HG03460 (cell line): ENCODE measurements at regions not wholly inside any gene's neighbourhood (a gene's known extent, or its start where the extent isn't known, plus 50 kb on each side); places are given as distances from the start of the nearest gene placed in this dataset.

ENCODE experiments used
- ATAC-seq: cut with Tn5 transposase; IDR thresholded peaks from one replicate; pipeline ENCODE4 v1.9.1; 2021; ENCODE audit not compliant: unreplicated experiment

- ATAC-seq: no peak
Measured at GRCh38 chr1:188241629-188242028, 1412.9 kb downstream of the PLA2G4A start.

DNA sequence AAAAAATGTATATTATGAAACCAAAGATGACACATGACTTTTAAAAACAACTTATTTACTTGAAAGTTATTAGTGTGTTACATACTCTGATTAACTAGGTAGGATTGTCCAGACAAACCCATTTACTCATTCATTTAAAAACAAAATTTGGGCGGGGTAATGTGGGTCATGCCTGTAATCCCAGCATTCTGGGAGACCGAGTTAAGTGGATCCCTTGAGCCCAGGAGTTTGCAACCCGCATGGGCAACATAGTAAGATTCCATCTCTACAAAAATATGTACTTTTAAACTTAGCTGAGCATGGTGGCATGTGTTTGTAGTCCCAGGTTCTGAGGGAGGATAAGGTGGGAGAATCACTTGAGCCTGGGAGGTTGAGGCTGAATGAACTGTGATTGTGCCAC, 1414.7 kb downstream of the PLA2G4A start:
- no peak for ATAC-seq

DNA sequence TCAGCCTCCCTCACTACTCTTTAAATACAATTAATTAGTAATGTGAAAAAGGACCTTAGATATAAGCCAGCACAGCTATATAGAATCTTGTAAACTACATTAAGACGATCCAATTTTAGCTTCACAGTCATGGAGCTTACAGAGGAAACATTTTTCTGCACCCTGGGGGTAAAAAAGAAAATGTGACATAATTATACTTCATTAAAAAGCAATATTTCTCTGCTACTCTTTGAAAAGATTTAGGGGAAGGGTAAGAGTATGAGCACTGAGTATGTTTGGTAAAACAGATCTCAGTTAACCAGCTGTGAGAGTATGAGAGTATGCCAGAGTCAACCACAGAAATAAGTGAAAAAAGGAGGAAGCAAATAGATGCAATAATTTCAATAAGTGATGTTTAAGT, 1415.9 kb downstream of the PLA2G4A start:
- ATAC-seq: no peak

DNA sequence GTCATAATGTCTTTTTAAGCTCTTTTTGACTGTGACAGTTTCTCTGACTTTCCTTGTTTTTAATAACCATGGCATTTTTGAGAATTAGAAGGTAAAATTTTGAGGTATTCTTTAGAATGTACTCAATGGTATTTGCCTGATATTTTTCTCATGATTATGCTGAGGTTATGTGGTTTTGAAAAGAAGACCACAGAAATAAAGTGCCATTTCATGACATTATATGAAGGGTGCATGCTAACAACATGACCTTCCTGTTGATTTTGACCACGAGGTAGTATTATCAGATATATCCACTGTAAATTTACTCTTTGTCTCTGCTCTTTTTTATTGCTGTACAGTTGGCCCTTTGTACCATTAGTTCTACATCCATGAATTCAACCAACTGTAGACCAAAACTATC, 1418.5 kb downstream of the PLA2G4A start:
- ATAC-seq: no peak

GRCh38 chr1:188249811-188250210, 1421.1 kb downstream of the PLA2G4A start:
- no peak for ATAC-seq

GRCh38 chr1:188251036-188251435, 1422.3 kb downstream of the PLA2G4A start:
- ATAC-seq: no peak

DNA sequence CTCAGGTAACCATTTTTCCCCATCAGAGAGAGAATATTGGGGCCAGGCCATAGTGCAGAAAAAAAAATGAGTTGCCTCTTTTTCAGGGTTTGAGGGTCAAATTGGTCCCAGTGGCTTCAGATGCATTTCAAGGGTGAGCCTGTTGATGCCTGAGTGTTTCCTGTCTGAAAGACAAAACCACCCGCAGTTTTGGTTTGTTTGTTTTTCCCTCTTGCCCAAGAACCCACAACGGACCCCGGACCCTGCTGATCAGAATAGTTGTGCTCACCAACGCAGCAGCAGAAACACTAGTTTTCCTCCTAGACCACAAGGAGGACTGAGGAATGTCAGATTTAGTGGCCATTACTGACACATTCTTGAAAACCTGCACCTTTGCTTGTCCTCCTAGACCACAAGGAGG, 1433.1 kb downstream of the PLA2G4A start:
- no peak for ATAC-seq

GRCh38 chr1:188269956-188270355, 1441.2 kb downstream of the PLA2G4A start:
- ATAC-seq: no peak

- no peak for ATAC-seq
Measured at GRCh38 chr1:188270497-188270896, 1441.7 kb downstream of the PLA2G4A start.

- no peak for ATAC-seq
Measured at GRCh38 chr1:188277771-188278170, 1449.0 kb downstream of the PLA2G4A start.

- no peak for ATAC-seq
Measured at GRCh38 chr1:188281921-188282320, 1453.2 kb downstream of the PLA2G4A start.

DNA sequence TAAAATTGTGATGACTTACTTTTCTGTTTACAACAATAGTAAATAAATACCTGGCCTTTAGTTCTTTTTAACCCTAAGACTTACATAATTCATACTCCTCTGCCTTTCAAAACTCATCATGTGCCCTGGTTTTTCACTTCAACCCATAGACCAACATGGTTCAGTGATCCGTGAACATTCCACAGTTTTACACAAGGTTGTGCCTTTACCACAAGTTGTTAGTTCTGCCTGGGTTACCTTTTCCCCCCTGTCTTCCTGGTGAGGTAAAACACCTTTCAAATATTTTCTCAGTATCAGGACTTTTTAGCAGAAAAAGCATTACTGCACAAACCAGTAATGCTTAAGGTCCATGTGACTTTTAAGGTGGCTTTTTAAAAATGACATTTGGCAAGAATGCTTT, 1466.4 kb downstream of the PLA2G4A start:
- ATAC-seq: no peak

GRCh38 chr1:188302746-188303145, 1474.0 kb downstream of the PLA2G4A start:
- no peak for ATAC-seq

- no peak for ATAC-seq
Measured at GRCh38 chr1:188314557-188315137, 1485.9 kb downstream of the PLA2G4A start.

DNA sequence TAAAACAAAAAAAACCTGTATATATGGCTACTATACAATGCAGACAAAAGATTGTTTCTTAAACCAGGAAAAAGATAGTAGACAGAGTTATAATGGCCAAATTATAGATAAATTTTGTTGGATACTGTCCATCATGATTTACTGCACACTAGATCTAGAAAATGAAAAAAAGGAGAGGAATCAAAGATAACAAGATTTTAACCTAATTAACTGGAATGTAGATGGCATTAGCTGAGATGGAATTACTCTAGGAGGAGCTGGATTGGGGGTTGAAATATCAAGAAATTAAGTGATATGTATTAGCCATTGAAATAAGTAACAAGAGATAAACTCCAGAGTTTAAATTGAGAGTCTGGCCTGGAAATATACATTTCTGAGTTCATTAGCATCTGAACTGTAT, 1489.1 kb downstream of the PLA2G4A start:
- ATAC-seq: no peak

- ATAC-seq: no peak
Measured at GRCh38 chr1:188325211-188325610, 1496.5 kb downstream of the PLA2G4A start.

DNA sequence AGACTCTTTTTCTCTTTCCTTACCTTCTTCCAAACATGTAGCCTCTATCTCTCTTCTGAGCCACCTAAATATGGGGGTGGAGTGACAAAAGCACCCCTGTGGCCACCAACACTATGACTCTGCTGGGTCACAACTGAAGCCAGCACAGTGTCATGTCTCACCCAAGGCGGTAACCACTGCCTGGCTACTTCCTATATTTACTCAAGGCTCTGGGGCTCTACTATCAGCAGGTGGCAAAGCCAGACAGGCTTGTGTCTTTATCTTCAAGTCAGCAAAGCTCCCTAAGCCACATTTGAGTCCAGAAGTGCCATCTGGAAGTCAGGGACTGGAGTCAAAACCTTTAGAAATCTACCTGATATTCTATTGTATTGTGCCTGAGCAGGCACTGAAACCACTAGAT, 1515.2 kb downstream of the PLA2G4A start:
- no peak for ATAC-seq

GRCh38 chr1:188350104-188350503, 1521.4 kb downstream of the PLA2G4A start:
- no peak for ATAC-seq

- no peak for ATAC-seq
Measured at GRCh38 chr1:188355082-188355481, 1526.3 kb downstream of the PLA2G4A start.

DNA sequence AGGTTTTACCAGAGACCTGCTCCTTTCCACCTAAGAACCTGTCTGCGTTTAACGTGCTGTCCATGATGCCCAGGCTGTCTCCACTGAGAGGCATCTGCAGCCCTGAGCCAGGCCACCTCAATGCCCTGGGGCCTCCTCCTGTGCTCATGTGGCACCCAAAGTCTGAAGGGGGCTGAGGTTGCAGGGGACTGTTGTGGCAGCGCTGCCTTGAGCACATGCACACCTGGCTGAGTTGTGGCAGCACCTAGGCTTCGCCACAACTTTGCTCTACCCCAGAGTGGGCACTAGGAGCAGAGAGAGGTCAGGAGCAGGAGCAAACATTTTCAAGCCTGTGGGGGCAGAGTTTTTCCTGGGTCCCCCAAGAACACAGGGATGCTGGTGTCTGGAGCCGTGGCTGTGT, 1527.1 kb downstream of the PLA2G4A start:
- no peak for ATAC-seq

DNA sequence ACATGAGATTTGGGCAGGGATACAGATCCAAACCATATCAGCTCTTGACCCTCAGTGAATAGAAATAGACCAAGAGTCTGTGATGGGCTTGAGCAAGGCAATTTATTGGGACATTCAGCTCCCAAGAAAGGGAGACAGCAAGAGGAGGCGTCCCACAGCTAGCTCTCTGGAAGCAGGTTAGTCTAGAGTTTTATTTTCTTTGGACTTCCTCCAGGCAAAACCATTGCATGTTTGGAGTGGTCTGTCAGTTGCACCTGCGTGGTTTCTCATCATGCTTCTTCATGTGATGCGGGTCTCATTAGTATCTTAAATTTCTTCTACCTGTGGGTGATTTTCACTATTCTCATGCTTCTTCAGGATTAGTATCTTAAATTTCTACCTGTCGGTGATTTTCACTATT, 1530.6 kb downstream of the PLA2G4A start:
- no peak for ATAC-seq

GRCh38 chr1:188363943-188364342, 1535.2 kb downstream of the PLA2G4A start:
- no peak for ATAC-seq

DNA sequence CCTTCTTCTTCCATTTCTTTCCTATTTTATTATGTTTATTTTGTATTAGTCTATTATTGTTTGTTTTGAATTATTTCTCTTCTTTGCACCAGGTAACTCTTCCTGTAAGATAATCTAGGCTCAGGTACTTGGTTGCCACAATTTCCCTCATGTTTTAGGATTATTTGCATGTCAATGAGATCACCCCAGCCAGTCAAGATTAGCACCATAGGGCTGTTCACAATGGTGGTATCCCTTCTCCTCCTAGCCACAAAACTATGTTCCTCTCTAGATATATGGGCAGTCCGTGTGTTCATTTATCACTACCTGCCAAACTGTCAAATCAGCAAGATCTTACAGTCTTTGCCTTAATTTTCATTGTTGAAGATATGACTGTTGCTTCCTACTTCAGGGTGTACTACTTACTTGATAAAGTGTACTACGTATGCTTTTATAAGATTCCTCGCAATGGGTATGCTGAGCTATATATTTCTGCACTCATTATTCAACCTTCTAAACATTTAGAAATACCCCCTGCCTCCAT, 1536.2 kb downstream of the PLA2G4A start:
- no peak for ATAC-seq
